Mesodermal cell (in vitro differentiated cells): ENCODE measurements at regions not wholly inside any gene's neighbourhood (a gene's known extent, or its start where the extent isn't known, plus 50 kb on each side); places are given as distances from the start of the nearest gene placed in this dataset.

Source experiments
- H3K27ac ChIP-seq: 2 replicates; pipeline ENCODE4 v1.7.0; 2013; ENCODE audit warnings: mild to moderate bottlenecking, low read depth, low read length, moderate library complexity; ENCODE audit not compliant: severe bottlenecking
- H3K36me3 ChIP-seq: 2 replicates; pipeline ENCODE4 v1.7.1; 2013; ENCODE audit warnings: mild to moderate bottlenecking, low read length, moderate library complexity; ENCODE audit not compliant: control insufficient read depth, insufficient read depth
- H3K4me1 ChIP-seq: one replicate; pipeline ENCODE4 v1.7.1; 2013; ENCODE audit warnings: mild to moderate bottlenecking, low read length; ENCODE audit not compliant: insufficient read depth, control insufficient read depth, poor library complexity, severe bottlenecking
- H3K4me3 ChIP-seq: 2 replicates; pipeline ENCODE4 v1.7.0; 2013; ENCODE audit warnings: low read length, control low read depth, mild to moderate bottlenecking; ENCODE audit not compliant: insufficient read depth, poor library complexity, severe bottlenecking; ENCODE audit errors: extremely low read depth
- H3K9me3 ChIP-seq: 2 replicates; pipeline ENCODE4 v1.7.1; 2013; ENCODE audit warnings: mild to moderate bottlenecking, low read length, moderate library complexity; ENCODE audit not compliant: control insufficient read depth
- WGBS, 2 experiments: methylation state at CpG; one replicate each; pipeline ENCODE4 v1.1.5; 2013; ENCODE audit warnings: missing lambda C conversion rate in 2 of 2; ENCODE audit not compliant: insufficient coverage in 2 of 2; 5-methylcytosine and 5-hydroxymethylcytosine counted together

- Histone ChIP-seq H3K4me1 (no peaks in the 10 kb centered on the region), H3K9me3 (no peaks in the 10 kb centered on the region), H3K27ac (no peak overlapping the region), H3K36me3 (no peaks in the 10 kb centered on the region), H3K4me3 (no peak overlapping the region)
- WGBS, 2 experiments = 80 to 88% methylated on average over 1 to 2 of the region's 4 CpGs
Measured at GRCh38 chr6:126285871-126286365, 54.0 kb upstream of the CENPW start.
